HepG2 (cell line): ENCODE measurements at regions not wholly inside any gene's neighbourhood (a gene's known extent, or its start where the extent isn't known, plus 50 kb on each side); places are given as distances from the start of the nearest gene placed in this dataset.

Experiments
- ATAC-seq: fragments of 200-7000 bp; cut with Tn5 transposase; 3 replicates; pipeline ENCODE4 v1.9.1; 2020; ENCODE audit warnings: mild to moderate bottlenecking, moderate library complexity
- BruUV-seq: library from RNA; stranded (reverse); fragments of 400-500 nt; replicated peaks from 2 replicates; lab custom pipeline; 2021; lab: Mats Ljungman, UMichigan
- CTCF ChIA-PET: fragments of 300-600 bp; formaldehyde crosslinking; extraction: SDS; loops from one replicate; lab custom pipeline; 2021; ENCODE audit warnings: low total read pairs, inconsistent platforms, low intra/inter-chr PET ratio; lab: Yijun Ruan, JAX
- POLR2A ChIA-PET: fragments of 350-600 bp; sonication (Branson Sonifier 250); formaldehyde crosslinking; loops from one replicate; lab custom pipeline; 2020; ENCODE audit warnings: antibody characterized with exemption, inconsistent platforms; lab: Yijun Ruan, JAX
- DNase-seq: peaks from one replicate; pipeline ENCODE4 v3.0.0-alpha.2; 2015; ENCODE audit warnings: low spot score
- FAIRE-seq: peaks from 3 replicates; lab custom pipeline; 2011; peaks lifted over from hg19 to GRCh38; lab: Jason Lieb, UNC
- H2AFZ ChIP-seq: one replicate; pipeline ENCODE4 v1.6.1; 2011; ENCODE audit warnings: low read length, inconsistent platforms
- H3K27ac ChIP-seq: fragments of 300-600 bp; 3 replicates; pipeline ENCODE4 v1.8.0; 2011; ENCODE audit warnings: mixed run types, mild to moderate bottlenecking, mixed read lengths, low read length, inconsistent platforms; ENCODE audit not compliant: insufficient read depth; ENCODE audit errors: extremely low read length
- H3K27me3 ChIP-seq, 2 experiments: fragments of 200-600 bp in 1 of 2; 2 replicates in 1 of 2; 3 replicates in 1 of 2; pipeline versions ENCODE4 v1.6.0 to v1.8.0; 2011; ENCODE audit warnings: low read length in 2 of 2, mild to moderate bottlenecking in 2 of 2, moderate library complexity in 2 of 2, inconsistent platforms in 1 of 2; ENCODE audit not compliant: insufficient read depth in 2 of 2, control insufficient read depth in 1 of 2
- H3K36me3 ChIP-seq, 2 experiments: fragments of 200-600 bp in 1 of 2; replicated peaks in 1 of 2; 2 replicates in 1 of 2; 3 replicates in 1 of 2; pipeline versions ENCODE4 v1.5.1 to v1.8.0; 2011; ENCODE audit warnings: low read length in 2 of 2, inconsistent platforms in 1 of 2; ENCODE audit not compliant: insufficient read depth in 2 of 2, control insufficient read depth in 1 of 2
- H3K4me1 ChIP-seq: 2 replicates; pipeline ENCODE4 v1.5.1; 2012; ENCODE audit warnings: low read length, inconsistent platforms; ENCODE audit not compliant: insufficient read depth
- H3K4me2 ChIP-seq: 2 replicates; pipeline ENCODE4 v1.6.0; 2011; ENCODE audit warnings: low read depth, low read length, inconsistent platforms
- H3K4me3 ChIP-seq, 3 experiments: fragments of 200-600 bp in 1 of 3; sonication (generic), shearing (Covaris generic) in 1 of 3; replicated peaks in 1 of 3; 2 replicates each; pipeline ENCODE4 v1.5.1; 2011 to 2016; ENCODE audit warnings: low read length in 3 of 3, inconsistent platforms in 2 of 3, low read depth in 2 of 3, mild to moderate bottlenecking in 2 of 3, control low read depth in 1 of 3, mixed read lengths in 1 of 3; ENCODE audit not compliant: insufficient read depth in 1 of 3
- H3K79me2 ChIP-seq: one replicate; pipeline ENCODE4 v1.6.1; 2011; ENCODE audit warnings: low read length, inconsistent platforms; ENCODE audit not compliant: insufficient read depth
- H3K9ac ChIP-seq: 2 replicates; pipeline ENCODE4 v1.6.0; 2011; ENCODE audit warnings: mild to moderate bottlenecking, low read depth, low read length, inconsistent platforms; ENCODE audit not compliant: insufficient read depth
- H3K9me3 ChIP-seq: 2 replicates; pipeline ENCODE4 v1.5.1; 2012; ENCODE audit warnings: mild to moderate bottlenecking, low read length
- H4K20me1 ChIP-seq: 2 replicates; pipeline ENCODE4 v1.6.0; 2011; ENCODE audit warnings: inconsistent platforms, mild to moderate bottlenecking, low read length, moderate library complexity; ENCODE audit not compliant: insufficient read depth
- GABPB1 ChIP-seq: IDR thresholded peaks from 2 replicates; pipeline ENCODE4 v1.6.1; 2016; ENCODE audit warnings: mild to moderate bottlenecking, missing genetic modification reagents, moderate library complexity, missing compliant biosample characterization
- HMGA1 ChIP-seq: sonication (generic); formaldehyde crosslinking; conservative IDR thresholded peaks from 2 replicates; pipeline ENCODE4 v1.4.0; 2020; ENCODE audit warnings: missing genetic modification reagents
- MEIS2 ChIP-seq: sonication (generic); formaldehyde crosslinking; IDR thresholded peaks from 2 replicates; pipeline ENCODE4 v1.9.0; 2021; ENCODE audit warnings: mild to moderate bottlenecking, missing genetic modification reagents
- NCOA5 ChIP-seq: sonication (generic); formaldehyde crosslinking; IDR thresholded peaks from 2 replicates; pipeline ENCODE4 v1.4.0; 2020; ENCODE audit warnings: missing genetic modification reagents
- NFE2L2 ChIP-seq: fragments of 150-350 bp; IDR thresholded peaks from 2 replicates; pipeline ENCODE4 v1.6.1; 2014; ENCODE audit warnings: low read length
- NFIB ChIP-seq: sonication (generic); formaldehyde crosslinking; IDR thresholded peaks from 2 replicates; pipeline ENCODE4 v1.9.0; 2021; ENCODE audit warnings: missing genetic modification reagents, mild to moderate bottlenecking, borderline replicate concordance
- SALL2 ChIP-seq: sonication (generic); formaldehyde crosslinking; IDR thresholded peaks from 2 replicates; pipeline ENCODE4 v1.8.1; 2023; ENCODE audit warnings: mild to moderate bottlenecking, missing genetic modification reagents, inconsistent platforms
- ZNF350 ChIP-seq: sonication (generic); formaldehyde crosslinking; IDR thresholded peaks from 2 replicates; pipeline ENCODE4 v1.4.0; 2020; ENCODE audit warnings: mild to moderate bottlenecking, low read depth, missing genetic modification reagents, borderline replicate concordance
- ZNF563 ChIP-seq: sonication (generic); formaldehyde crosslinking; IDR thresholded peaks from 2 replicates; pipeline ENCODE4 v1.8.0; 2022; ENCODE audit warnings: mild to moderate bottlenecking, moderate library complexity, missing genetic modification reagents
- ZNF644 ChIP-seq: IDR thresholded peaks from 2 replicates; pipeline ENCODE4 v1.6.1; 2016; ENCODE audit warnings: low read depth
- ZSCAN21 ChIP-seq: sonication (generic); formaldehyde crosslinking; IDR thresholded peaks from 2 replicates; pipeline ENCODE4 v1.8.0; 2022; ENCODE audit warnings: mild to moderate bottlenecking, missing genetic modification reagents, moderate library complexity, borderline replicate concordance
- WGBS: methylation state at CpG from one replicate; pipeline ENCODE4 v1.1.6; 2017; ENCODE audit warnings: low lambda C conversion rate; 5-methylcytosine and 5-hydroxymethylcytosine counted together
- in situ Hi-C: cut with HindIII; loops from 2 replicates; pipeline ENCODE4 v1.10.0; 2017; ENCODE audit warnings: low pct_unique_long_range_greater_than_20kb; ENCODE audit not compliant: extremely low pct_ligation_motif_present
- intact Hi-C: fragments of 100-400 bp; cut with micrococcal nuclease; formaldehyde crosslinking; loops from one replicate; pipeline ENCODE4 v1.10.0; 2022; ENCODE audit not compliant: unreplicated experiment
- TF ChIP-seq, protein P1 (sequence below): sonication (generic); formaldehyde crosslinking; conservative IDR thresholded peaks from 2 replicates; pipeline ENCODE4 v1.4.0; 2020; ENCODE audit warnings: missing genetic modification reagents
- TF ChIP-seq, protein P2 (sequence below): sonication (generic); formaldehyde crosslinking; IDR thresholded peaks from 2 replicates; pipeline ENCODE4 v1.5.1; 2020; ENCODE audit warnings: missing genetic modification reagents, mild to moderate bottlenecking, borderline replicate concordance
- TF ChIP-seq, protein P3 (sequence below): IDR thresholded peaks from 2 replicates; pipeline ENCODE4 v1.6.1; 2012; ENCODE audit warnings: inconsistent platforms
- TF ChIP-seq, protein P4 (sequence below): sonication (generic); formaldehyde crosslinking; IDR thresholded peaks from 2 replicates; pipeline ENCODE4 v1.8.0; 2022; ENCODE audit warnings: mild to moderate bottlenecking, missing genetic modification reagents

DNA sequence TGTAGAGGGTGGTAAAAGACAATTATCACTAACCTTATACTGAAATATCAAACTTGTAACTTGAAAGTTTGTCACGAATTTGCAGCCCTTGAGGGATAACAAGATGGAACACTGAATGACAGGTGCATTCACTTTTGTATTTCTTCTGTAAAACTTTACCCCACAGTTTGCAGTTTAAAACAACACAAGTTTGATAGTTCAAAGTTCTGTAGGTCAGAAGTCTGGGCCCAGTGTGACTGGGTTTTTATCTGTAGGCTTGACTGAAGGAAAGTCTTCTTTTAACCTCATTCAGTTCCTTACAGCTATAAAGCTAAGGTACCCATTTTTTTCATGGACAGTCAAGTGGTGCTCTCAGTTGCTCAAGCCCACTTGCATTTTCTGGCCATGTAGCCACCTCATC lies 257.1 kb upstream of the NRXN1 start:
- WGBS: 0% methylated on average over 1 of the region's 1 CpG
- Histone ChIP-seq H3K27me3 (no peaks in the 10 kb centered on the region), H4K20me1 (no peaks in the 10 kb centered on the region), H3K36me3 (no peaks in the 10 kb centered on the region), H3K4me2 (no peak overlapping the region), H3K4me1 (no peaks in the 10 kb centered on the region), H2AFZ (no peak overlapping the region), H3K4me3 (no peak overlapping the region), H3K9me3 (peaks cover 83% of the 10 kb centered on the region), H3K79me2 (no peaks in the 10 kb centered on the region), H3K27ac (no peak overlapping the region), H3K9ac (no peak overlapping the region)
- TF ChIP-seq, protein P1, sequence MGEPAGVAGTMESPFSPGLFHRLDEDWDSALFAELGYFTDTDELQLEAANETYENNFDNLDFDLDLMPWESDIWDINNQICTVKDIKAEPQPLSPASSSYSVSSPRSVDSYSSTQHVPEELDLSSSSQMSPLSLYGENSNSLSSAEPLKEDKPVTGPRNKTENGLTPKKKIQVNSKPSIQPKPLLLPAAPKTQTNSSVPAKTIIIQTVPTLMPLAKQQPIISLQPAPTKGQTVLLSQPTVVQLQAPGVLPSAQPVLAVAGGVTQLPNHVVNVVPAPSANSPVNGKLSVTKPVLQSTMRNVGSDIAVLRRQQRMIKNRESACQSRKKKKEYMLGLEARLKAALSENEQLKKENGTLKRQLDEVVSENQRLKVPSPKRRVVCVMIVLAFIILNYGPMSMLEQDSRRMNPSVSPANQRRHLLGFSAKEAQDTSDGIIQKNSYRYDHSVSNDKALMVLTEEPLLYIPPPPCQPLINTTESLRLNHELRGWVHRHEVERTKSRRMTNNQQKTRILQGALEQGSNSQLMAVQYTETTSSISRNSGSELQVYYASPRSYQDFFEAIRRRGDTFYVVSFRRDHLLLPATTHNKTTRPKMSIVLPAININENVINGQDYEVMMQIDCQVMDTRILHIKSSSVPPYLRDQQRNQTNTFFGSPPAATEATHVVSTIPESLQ (CRISPR knock-in tag): no peak
- TF ChIP-seq MEIS2 (CRISPR knock-in tag): no peak
- TF ChIP-seq, protein P2, sequence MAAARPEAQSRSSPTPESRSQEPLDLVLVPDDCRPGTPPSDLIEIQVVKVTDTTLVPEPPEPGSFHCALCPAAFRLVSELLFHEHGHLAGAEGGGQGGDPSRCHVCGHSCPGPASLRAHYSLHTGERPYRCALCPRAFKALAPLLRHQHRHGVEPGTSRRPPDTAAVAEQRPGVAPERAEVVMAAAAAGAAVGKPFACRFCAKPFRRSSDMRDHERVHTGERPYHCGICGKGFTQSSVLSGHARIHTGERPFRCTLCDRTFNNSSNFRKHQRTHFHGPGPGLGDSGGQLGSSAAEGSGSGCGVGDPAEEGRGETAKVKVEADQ: no peak
- TF ChIP-seq HMGA1 (CRISPR knock-in tag): no peak
- no peak for TF ChIP-seq GABPB1
- FAIRE-seq: no peak
- ChIA-PET CTCF (no interaction called here), POLR2A (no interaction called here)
- no peak for ATAC-seq
- no peak for DNase-seq
- in situ Hi-C loops: no loop called here
- BruUV-seq: no TSS peak
- intact Hi-C loops: no loop called here

DNA sequence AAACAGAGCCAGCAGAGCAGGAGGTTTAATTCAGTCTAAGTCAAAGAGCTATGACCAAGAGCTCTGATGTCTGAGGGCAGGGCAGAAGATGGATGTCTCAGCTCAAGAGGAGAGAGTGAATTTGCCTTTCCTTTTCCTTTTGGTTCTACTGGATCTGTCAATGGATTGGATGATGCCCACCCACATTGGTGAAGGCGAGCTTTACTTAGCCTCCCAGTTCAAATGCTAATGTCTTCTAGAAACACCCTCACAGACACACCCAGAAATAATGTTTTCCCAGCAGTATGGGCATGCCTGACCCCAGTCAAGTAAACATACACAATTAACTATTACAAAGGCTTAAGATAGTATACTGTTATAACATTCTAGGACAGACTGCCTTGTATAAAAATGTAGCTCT lies 236.3 kb upstream of the NRXN1 start:
- DNase-seq: no peak
- intact Hi-C loops: no loop called here
- in situ Hi-C loops: no loop called here
- CTCF ChIA-PET: no interaction called here
- Histone ChIP-seq H3K4me3 (no peak overlapping the region), H3K27me3 (no peaks in the 10 kb centered on the region), H3K36me3 (no peaks in the 10 kb centered on the region), H4K20me1 (no peaks in the 10 kb centered on the region), H3K4me2 (no peak overlapping the region), H3K27ac (no peak overlapping the region), H3K9me3 (peaks cover 82% of the 10 kb centered on the region), H2AFZ (no peak overlapping the region), H3K4me1 (no peaks in the 10 kb centered on the region), H3K79me2 (no peaks in the 10 kb centered on the region), H3K9ac (no peak overlapping the region)
- POLR2A ChIA-PET: no interaction called here
- ATAC-seq: no peak
- 0% methylated on average over 1 of the region's 1 CpG for WGBS
- no TSS peak for BruUV-seq
- no peak for FAIRE-seq
- TF ChIP-seq ZNF563 (CRISPR knock-in tag) (no peak), NFE2L2 (no peak), ZSCAN21 (CRISPR knock-in tag) (no peak), NCOA5 (no peak), NFIB (CRISPR knock-in tag) (no peak), ZNF350 (CRISPR knock-in tag) (no peak), SALL2 (CRISPR knock-in tag) (no peak), ZNF644 (CRISPR knock-in tag) (no peak)
- TF ChIP-seq, protein P3, sequence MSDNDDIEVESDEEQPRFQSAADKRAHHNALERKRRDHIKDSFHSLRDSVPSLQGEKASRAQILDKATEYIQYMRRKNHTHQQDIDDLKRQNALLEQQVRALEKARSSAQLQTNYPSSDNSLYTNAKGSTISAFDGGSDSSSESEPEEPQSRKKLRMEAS: no peak
- TF ChIP-seq, protein P4, sequence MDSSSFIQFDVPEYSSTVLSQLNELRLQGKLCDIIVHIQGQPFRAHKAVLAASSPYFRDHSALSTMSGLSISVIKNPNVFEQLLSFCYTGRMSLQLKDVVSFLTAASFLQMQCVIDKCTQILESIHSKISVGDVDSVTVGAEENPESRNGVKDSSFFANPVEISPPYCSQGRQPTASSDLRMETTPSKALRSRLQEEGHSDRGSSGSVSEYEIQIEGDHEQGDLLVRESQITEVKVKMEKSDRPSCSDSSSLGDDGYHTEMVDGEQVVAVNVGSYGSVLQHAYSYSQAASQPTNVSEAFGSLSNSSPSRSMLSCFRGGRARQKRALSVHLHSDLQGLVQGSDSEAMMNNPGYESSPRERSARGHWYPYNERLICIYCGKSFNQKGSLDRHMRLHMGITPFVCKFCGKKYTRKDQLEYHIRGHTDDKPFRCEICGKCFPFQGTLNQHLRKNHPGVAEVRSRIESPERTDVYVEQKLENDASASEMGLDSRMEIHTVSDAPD (CRISPR knock-in tag): no peak
- TF ChIP-seq, all 625 proteins: peak for 0
